Activated CD4-positive, alpha-beta T cell treated with anti-CD3 and anti-CD28 coated beads, Interleukin-2, amount 50 U/mL, for 48 hours (primary cell): ENCODE measurements at regions not wholly inside any gene's neighbourhood (a gene's known extent, or its start where the extent isn't known, plus 50 kb on each side); places are given as distances from the start of the nearest gene placed in this dataset.

Experiments used
- DNase-seq, 2 experiments: peaks; one replicate each; pipeline ENCODE4 v3.0.0-alpha.2; 2020

DNA sequence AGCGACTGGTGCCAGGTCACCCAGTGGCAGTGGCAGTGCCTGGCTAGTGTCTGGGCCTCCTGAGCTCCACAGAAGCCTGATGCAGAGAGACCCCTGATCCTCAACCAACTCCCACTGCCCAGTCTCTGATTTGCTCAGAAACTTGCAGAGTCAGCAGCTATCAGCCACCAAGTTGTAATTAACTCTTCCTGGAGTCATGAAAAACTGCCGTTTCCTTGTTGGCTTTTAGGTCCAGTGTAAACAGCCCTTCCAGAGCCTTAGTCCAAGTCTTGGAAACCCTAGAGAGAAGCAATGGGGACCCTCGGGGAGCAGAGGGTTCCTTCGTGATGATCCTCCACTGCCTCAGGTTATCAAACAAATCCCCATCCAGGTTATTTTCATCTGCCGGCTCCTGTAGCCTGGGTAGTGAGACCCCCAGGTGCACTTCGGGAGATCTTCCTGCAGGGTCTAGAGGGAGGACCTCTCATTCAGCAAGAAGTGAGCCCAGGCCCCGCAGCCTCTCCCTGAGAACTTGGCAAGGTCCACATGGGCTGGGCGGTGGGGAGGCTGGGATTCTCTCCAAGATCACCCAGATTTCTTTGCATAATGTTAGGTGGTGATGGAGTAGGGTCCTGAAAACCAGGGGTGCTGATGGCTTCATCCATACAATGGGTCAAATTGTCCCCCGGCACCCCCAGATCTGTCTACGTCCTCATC, 137.7 kb upstream of the HDAC4 start:
- DNase-seq: no peak

DNA sequence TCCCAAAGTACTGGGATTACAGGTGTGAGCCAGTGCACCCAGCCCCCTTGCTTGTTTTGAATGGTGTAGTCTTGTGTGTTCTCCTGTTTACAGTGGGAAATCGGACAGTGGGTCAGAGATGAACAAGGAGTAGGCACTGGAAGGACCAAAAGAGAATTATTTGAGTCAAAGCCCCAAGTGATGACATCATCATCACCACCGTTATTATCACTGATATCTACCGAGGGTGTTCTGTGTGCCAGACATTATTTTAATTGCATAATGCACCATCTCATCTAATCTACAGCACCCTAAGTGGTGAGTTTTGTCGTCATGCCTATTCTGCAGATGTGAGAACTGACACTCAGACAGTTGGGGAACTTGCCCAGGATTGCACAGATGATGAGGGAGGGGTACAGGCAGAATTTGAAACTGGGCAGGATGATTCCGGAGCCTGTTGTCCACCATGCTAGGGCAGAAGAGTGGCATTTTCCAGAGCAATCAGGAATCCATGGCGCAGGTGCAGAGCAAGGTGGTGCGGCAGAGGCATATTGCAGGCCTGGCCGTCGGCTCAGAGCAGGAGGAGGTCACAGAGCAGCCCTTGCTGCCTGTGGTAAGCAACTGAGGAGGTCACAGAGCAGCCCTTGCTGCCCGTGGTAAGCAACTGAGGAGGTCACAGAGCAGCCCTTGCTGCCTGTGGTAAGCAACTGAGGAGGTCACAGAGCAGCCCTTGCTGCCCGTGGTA, 137.0 kb upstream of the HDAC4 start:
- no peak for DNase-seq

- no peak for DNase-seq
Measured at GRCh38 chr2:239536186-239536585, 135.4 kb upstream of the HDAC4 start.

GRCh38 chr2:239535413-239536144, 134.8 kb upstream of the HDAC4 start:
- DNase-seq: no peak

DNA sequence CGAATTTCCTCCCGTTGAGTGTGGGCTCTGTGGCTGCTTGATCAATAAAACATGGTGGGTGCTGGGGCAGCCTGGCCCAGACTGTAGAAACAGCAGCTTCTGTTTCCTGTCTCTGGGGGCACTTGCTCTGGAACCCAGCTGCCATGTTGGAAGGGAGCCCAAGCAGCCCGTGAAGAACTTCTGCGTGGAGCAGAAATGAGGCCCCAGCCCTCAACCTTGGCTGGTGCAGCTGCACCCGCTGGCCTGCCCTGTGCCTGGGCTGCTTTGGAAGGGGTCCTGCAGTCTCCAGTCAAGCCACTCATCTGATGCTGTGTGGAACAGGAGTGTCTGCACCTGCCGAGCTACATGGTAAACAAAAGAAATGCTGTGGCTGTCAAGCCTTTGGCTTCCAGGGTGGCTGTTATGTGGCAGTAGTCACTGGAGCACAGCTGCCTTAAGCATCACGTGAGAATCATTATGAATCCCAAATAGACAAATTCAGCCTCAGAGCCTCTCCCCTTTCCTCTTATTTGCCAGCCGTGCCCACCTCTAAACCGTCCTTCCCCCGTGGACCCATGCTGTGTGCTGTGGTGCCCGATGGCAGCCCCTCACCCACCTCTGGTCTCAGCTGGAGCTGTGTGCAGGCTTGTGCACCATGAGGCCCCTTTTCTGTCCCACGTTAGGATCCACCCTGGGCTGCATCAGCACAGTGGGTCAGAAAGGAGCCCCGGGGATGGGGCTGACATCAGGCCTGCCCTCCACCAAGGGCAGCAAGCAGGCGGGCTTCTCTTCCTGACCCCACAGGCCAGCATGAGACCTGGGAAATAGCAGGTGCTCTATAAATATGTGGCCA, 134.0 kb upstream of the HDAC4 start:
- no peak for DNase-seq

GRCh38 chr2:239533569-239534316, 132.9 kb upstream of the HDAC4 start:
- no peak for DNase-seq

- no peak for DNase-seq
Measured at GRCh38 chr2:239532859-239533258, 132.0 kb upstream of the HDAC4 start.

DNA sequence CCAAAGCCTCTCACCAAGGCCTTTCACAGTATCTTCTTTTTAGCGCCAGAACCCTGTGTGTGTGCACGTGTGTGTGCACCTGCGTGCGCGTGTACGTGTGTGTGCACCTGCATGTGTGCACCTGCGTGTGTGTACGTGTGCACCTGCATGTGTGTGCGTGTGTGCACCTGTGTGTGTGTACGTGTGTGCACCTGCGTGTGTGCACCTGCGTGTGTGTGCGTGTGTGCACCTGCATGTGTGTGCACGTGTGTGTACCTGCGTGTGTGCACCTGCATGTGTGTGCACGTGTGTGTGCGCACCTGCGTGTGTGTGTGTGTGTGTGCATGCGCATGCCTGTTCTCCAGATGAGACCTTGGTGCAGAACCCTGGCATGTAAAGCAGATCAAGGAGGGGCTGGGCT, 131.4 kb upstream of the HDAC4 start:
- DNase-seq: no peak

DNA sequence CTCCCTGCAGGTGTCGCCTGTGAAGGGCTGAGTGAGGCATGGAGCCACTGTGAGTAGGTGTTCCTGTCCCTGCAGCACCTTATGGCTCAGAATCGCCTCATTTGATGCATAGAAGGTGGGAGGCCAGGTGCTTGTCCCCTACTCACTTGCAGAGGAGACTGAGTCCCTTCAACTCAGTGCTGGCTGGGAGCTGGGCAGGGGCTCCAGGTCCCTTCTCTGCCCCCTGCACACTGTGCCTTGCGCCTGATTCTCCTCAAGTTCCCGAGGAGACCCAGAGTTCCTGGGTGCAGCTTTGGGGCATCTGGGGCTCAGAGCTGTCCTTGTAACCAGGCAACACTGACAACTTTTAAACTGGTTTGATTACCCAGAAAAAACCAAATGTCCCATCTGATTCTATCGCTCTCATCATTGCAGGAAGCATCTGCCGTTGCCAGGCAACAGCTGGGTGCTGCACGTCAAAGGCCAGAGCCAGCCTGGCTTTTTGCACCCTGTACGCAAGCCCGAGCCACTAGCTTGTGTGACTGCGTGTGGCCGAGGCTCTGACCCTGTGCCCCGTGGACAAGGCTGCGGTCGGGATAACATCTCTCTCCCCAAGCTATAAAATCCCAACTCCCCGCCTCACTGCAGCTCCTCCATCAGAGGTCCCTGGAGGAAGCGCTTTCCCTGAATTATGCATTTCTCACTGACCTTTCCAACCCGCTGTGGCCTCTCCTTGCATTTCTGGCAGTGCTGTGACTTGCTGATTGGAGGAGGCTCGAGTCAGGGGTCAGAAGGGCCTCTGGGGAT, 130.8 kb upstream of the HDAC4 start:
- DNase-seq: no peak

- no peak for DNase-seq
Measured at GRCh38 chr2:239530749-239531316, 130.0 kb upstream of the HDAC4 start.

- no peak for DNase-seq
Measured at GRCh38 chr2:239529313-239530015, 128.6 kb upstream of the HDAC4 start.

DNA sequence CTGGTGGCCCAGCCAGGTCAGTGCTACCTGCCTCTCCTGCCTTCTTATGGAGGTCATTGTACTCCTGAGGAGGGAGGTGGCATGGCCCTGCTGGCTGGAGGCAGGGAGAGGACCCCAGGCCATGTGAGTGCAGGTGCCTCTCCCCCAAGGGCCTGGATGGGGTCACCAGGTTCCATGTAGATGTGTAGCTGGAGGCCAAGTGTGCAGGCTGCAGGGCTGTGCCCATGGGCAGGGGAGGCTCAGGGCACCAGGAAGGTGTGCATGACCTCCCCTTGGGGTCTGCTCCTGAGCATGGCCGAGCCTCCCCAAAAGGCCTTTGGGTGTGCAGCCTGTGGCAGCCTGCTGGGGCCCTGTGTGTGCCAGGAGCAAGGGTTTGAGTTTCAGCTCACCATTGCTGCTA, 128.1 kb upstream of the HDAC4 start:
- no peak for DNase-seq

DNA sequence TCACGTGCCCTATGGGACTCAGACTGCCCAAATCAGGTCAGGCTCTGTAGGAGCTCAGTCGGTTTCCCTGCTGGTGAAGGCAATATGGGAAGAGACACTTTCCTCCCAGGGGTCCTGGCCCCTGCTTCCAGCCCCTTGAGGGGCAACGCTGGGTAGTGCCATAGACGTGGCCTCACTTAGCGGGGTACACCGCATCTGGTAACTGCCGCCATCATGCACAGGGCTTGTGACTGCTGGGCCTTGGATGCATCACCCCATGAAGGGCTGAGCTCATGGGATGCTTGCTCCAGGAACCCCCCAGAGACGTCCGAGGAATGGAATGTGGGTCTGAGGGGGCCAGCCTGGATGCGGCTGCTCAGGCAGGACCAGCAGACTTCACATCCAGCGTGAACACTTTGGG, 127.3 kb upstream of the HDAC4 start:
- DNase-seq: no peak

- no peak for DNase-seq
Measured at GRCh38 chr2:239526666-239527415, 126.0 kb upstream of the HDAC4 start.

DNA sequence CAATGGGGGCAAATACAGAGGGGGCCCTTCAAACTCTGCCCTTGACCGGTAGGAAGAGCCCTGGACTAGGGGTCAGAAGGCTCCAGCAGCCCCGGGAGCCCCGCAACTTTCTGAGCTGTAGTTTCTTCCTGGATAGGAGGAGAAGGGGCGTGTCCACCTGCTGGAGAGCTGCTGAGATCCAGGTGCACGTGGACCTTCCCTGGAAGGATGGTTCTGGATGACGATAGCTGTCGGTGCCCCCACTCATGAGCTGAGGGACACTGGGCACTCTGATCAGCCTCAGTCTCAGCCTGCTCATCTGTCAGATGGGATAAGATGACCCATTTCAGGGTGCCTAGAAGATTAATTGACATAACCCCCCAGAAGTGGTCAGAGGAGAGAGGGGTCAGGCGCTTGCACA, 125.2 kb upstream of the HDAC4 start:
- DNase-seq: no peak

GRCh38 chr2:239523954-239524330, 123.1 kb upstream of the HDAC4 start:
- no peak for DNase-seq

GRCh38 chr2:239523147-239523953, 122.5 kb upstream of the HDAC4 start:
- no peak for DNase-seq

GRCh38 chr2:239522740-239523119, 121.9 kb upstream of the HDAC4 start:
- no peak for DNase-seq
